Peyer's patch (tissue), 4 donors: ENCODE measurements at regions not wholly inside any gene's neighbourhood (a gene's known extent, or its start where the extent isn't known, plus 50 kb on each side); places are given as distances from the start of the nearest gene placed in this dataset.

ENCODE experiments used
- CTCF ChIP-seq, 6 experiments: fragments of 450-650 bp in 4 of 6; fragments of 200-600 bp in 2 of 6; sonication (generic) in 1 of 6; IDR thresholded peaks; one replicate each; pipeline ENCODE4 v1.5.1; 2017 to 2019; ENCODE audit warnings: antibody characterized with exemption in 6 of 6, mild to moderate bottlenecking in 3 of 6, moderate library complexity in 1 of 6
- POLR2A ChIP-seq, 2 donors: fragments of 450-650 bp; IDR thresholded peaks; one replicate each; pipeline ENCODE4 v1.5.1; 2017; ENCODE audit warnings: antibody characterized with exemption in 2 of 2, mild to moderate bottlenecking in 2 of 2, moderate library complexity in 2 of 2

DNA sequence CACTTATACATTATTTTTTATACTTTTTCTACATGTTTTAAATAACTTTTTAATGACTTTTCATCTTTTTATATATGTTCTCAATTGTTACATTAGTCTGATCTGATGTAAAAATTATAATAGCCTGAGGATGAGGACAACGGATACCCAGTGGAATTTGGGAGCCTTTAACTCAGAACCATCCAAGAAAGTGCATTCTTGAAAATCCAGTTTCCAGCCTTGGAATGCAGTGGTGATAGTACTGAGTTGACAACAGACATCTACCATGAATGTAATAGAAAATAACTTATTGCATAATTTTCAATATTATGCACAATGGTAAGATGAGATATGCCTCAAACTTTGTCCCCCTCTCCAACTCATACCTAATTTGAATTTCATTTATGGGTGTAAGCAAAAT is 120.7 kb upstream of the ZC3H15 start:
- TF ChIP-seq CTCF (IDR thresholded peaks at IDR 0.05) = no peak
- no peak for TF ChIP-seq POLR2A (IDR thresholded peaks at IDR 0.05)
